HG03135 (cell line): ENCODE measurements at regions not wholly inside any gene's neighbourhood (a gene's known extent, or its start where the extent isn't known, plus 50 kb on each side); places are given as distances from the start of the nearest gene placed in this dataset.

Source experiments
- ATAC-seq: cut with Tn5 transposase; IDR thresholded peaks from one replicate; pipeline ENCODE4 v1.9.1; 2021; ENCODE audit warnings: mild to moderate bottlenecking, moderate library complexity; ENCODE audit not compliant: unreplicated experiment

- no peak for ATAC-seq
These were observed 83.9 kb upstream of the DUSP22 start for GRCh38 chr6:208364-208763.

- ATAC-seq, result no peak
These were observed 83.3 kb upstream of the DUSP22 start for GRCh38 chr6:208938-209337.

- ATAC-seq, result peak; percentile 68
These were observed 82.7 kb upstream of the DUSP22 start for GRCh38 chr6:209432-210103.

- ATAC-seq, result no peak
These were observed 82.2 kb upstream of the DUSP22 start for GRCh38 chr6:210104-210456.

- ATAC-seq, result no peak
These were observed 81.4 kb upstream of the DUSP22 start for GRCh38 chr6:210778-211374.

GRCh38 chr6:211871-212497 lies 80.3 kb upstream of the DUSP22 start:
- ATAC-seq, result no peak

GRCh38 chr6:213284-213683 lies 79.0 kb upstream of the DUSP22 start:
- no peak for ATAC-seq

- ATAC-seq, result no peak
These were observed 77.9 kb upstream of the DUSP22 start for GRCh38 chr6:214428-214827.

GRCh38 chr6:215335-216034 lies 76.8 kb upstream of the DUSP22 start:
- no peak for ATAC-seq

- no peak for ATAC-seq
These were observed 75.1 kb upstream of the DUSP22 start for GRCh38 chr6:217048-217659.

GRCh38 chr6:218153-219018 lies 73.9 kb upstream of the DUSP22 start:
- peak; percentile 49 for ATAC-seq

- no peak for ATAC-seq
These were observed 73.2 kb upstream of the DUSP22 start for GRCh38 chr6:219019-219570.

- ATAC-seq, result no peak
These were observed 72.6 kb upstream of the DUSP22 start for GRCh38 chr6:219641-220198.

GRCh38 chr6:220312-220711 lies 72.0 kb upstream of the DUSP22 start:
- ATAC-seq, result no peak

- no peak for ATAC-seq
These were observed 71.4 kb upstream of the DUSP22 start for GRCh38 chr6:220721-221475.

- no peak for ATAC-seq
These were observed 70.5 kb upstream of the DUSP22 start for GRCh38 chr6:221531-222349.

GRCh38 chr6:222468-222867 lies 69.8 kb upstream of the DUSP22 start:
- no peak for ATAC-seq

- no peak for ATAC-seq
These were observed 69.2 kb upstream of the DUSP22 start for GRCh38 chr6:223136-223535.
